CD4-positive, alpha-beta T cell (primary cell): ENCODE measurements at regions not wholly inside any gene's neighbourhood (a gene's known extent, or its start where the extent isn't known, plus 50 kb on each side); places are given as distances from the start of the nearest gene placed in this dataset.

Source experiments
- ATAC-seq: fragments of 200-7000 bp; cut with Tn5 transposase; one replicate; pipeline ENCODE4 v1.10.0; 2022; ENCODE audit warnings: mild to moderate bottlenecking; ENCODE audit not compliant: poor library complexity
- CTCF ChIA-PET: fragments of 350-600 bp; sonication (Branson Sonifier 250); formaldehyde crosslinking; loops from one replicate; lab custom pipeline; 2021; ENCODE audit warnings: antibody characterized with exemption, inconsistent platforms; lab: Charles Lee
- POLR2A ChIA-PET: fragments of 350-600 bp; sonication (Branson Sonifier 250); formaldehyde crosslinking; loops from one replicate; lab custom pipeline; 2021; ENCODE audit warnings: antibody characterized with exemption, inconsistent platforms; lab: Charles Lee
- DNase-seq, 14 experiments: peaks; one replicate each; pipeline ENCODE4 v3.0.0-alpha.2; 2013 to 2020; ENCODE audit warnings: mixed read lengths in 2 of 14
- H3K27ac ChIP-seq, 2 donors: one replicate each; pipeline versions ENCODE4 v1.5.1 to v1.7.0; 2013; ENCODE audit warnings: low read length in 2 of 2, low read depth in 1 of 2, mild to moderate bottlenecking in 1 of 2
- H3K27me3 ChIP-seq, 2 experiments: 1 replicate in 1 of 2; 2 replicates in 1 of 2; pipeline versions ENCODE4 v1.6.1 to v1.7.0; 2013; ENCODE audit warnings: low read length in 2 of 2, control low read depth in 1 of 2, mild to moderate bottlenecking in 1 of 2, moderate library complexity in 1 of 2; ENCODE audit not compliant: insufficient read depth in 2 of 2, control insufficient read depth in 1 of 2
- H3K36me3 ChIP-seq: one replicate; pipeline ENCODE4 v1.6.1; 2013; ENCODE audit warnings: low read length, control low read depth; ENCODE audit not compliant: insufficient read depth
- H3K4me1 ChIP-seq: one replicate; pipeline ENCODE4 v1.6.1; 2013; ENCODE audit warnings: low read length, control low read depth; ENCODE audit not compliant: insufficient read depth
- H3K4me3 ChIP-seq: one replicate; pipeline ENCODE4 v1.5.1; 2013; ENCODE audit warnings: mild to moderate bottlenecking, low read length, moderate library complexity
- H3K9me3 ChIP-seq, 2 experiments: 1 replicate in 1 of 2; 2 replicates in 1 of 2; pipeline versions ENCODE4 v1.6.1 to v1.7.0; 2013; ENCODE audit warnings: low read length in 2 of 2, mild to moderate bottlenecking in 2 of 2, control low read depth in 1 of 2, moderate library complexity in 1 of 2; ENCODE audit not compliant: control insufficient read depth in 1 of 2, insufficient read depth in 1 of 2
- H3K27ac Mint-ChIP-seq: one replicate; pipeline ENCODE4 v1.8.0; 2020; ENCODE audit warnings: mixed read lengths
- H3K27me3 Mint-ChIP-seq: one replicate; pipeline ENCODE4 v1.8.0; 2021; ENCODE audit warnings: mixed read lengths
- H3K36me3 Mint-ChIP-seq: one replicate; pipeline ENCODE4 v1.8.0; 2021; ENCODE audit warnings: low read depth, mixed read lengths
- H3K4me1 Mint-ChIP-seq: one replicate; pipeline ENCODE4 v1.8.0; 2021; ENCODE audit warnings: low read depth, mixed read lengths
- H3K4me3 Mint-ChIP-seq: one replicate; pipeline ENCODE4 v1.8.0; 2020; ENCODE audit warnings: mild to moderate bottlenecking, mixed read lengths
- H3K9me3 Mint-ChIP-seq: one replicate; pipeline ENCODE4 v1.8.0; 2020; ENCODE audit warnings: mixed read lengths
- CTCF ChIP-seq: fragments of 200-600 bp; IDR thresholded peaks from one replicate; pipeline ENCODE4 v1.8.0; 2022; ENCODE audit warnings: antibody characterized with exemption, mild to moderate bottlenecking
- intact Hi-C, 2 experiments: fragments of 100-400 bp; cut with DNase I in 1 of 2; cut with micrococcal nuclease in 1 of 2; formaldehyde crosslinking; loops; one replicate each; pipeline versions ENCODE4 v1.15.1 to v1.9.0; 2023 to 2025; cut with DNase I, micrococcal nuclease

- Histone ChIP-seq H3K4me1 (no peaks in the 10 kb centered on the region), H3K36me3 (no peaks in the 10 kb centered on the region), H3K4me3 (no peak overlapping the region), H3K9me3 (peaks cover 0 to 3% of the 10 kb centered on the region in 2 experiments), H3K27me3 (no peaks in the 10 kb centered on the region), H3K27ac (no peak overlapping the region)
- TF ChIP-seq CTCF: no peak
- H3K4me3 Mint-ChIP-seq: no peak overlapping the region
- H3K36me3 Mint-ChIP-seq: no peaks in the 10 kb centered on the region
- intact Hi-C loops: no loop called here
- peaks cover 5% of the 10 kb centered on the region for H3K27me3 Mint-ChIP-seq
- no peak overlapping the region for H3K27ac Mint-ChIP-seq
- CTCF ChIA-PET: no interaction called here
- DNase-seq: no peak
- ATAC-seq: no peak
- no peaks in the 10 kb centered on the region for H3K9me3 Mint-ChIP-seq
- H3K4me1 Mint-ChIP-seq: no peaks in the 10 kb centered on the region
- POLR2A ChIA-PET: no interaction called here
These were observed 187.5 kb upstream of the ANK2 start for GRCh38 chr4:112861691-112862674.

- Mint-ChIP-seq H3K4me3 (no peak overlapping the region), H3K27ac (no peak overlapping the region), H3K27me3 (no peaks in the 10 kb centered on the region), H3K9me3 (no peaks in the 10 kb centered on the region), H3K4me1 (no peaks in the 10 kb centered on the region), H3K36me3 (no peaks in the 10 kb centered on the region)
- no peak for TF ChIP-seq CTCF
- ATAC-seq (no peak), DNase-seq (no peak)
- Histone ChIP-seq H3K4me3 (no peak overlapping the region), H3K27ac (no peak overlapping the region), H3K27me3 (no peaks in the 10 kb centered on the region), H3K9me3 (peaks cover 0 to 3% of the 10 kb centered on the region in 2 experiments), H3K36me3 (no peaks in the 10 kb centered on the region), H3K4me1 (no peaks in the 10 kb centered on the region)
- ChIA-PET CTCF (no interaction called here), POLR2A (no interaction called here)
- intact Hi-C loops: no loop called here
These were observed 184.0 kb upstream of the ANK2 start for GRCh38 chr4:112865443-112865842.

- Mint-ChIP-seq H3K27ac (no peak overlapping the region), H3K4me3 (no peak overlapping the region), H3K9me3 (no peaks in the 10 kb centered on the region), H3K36me3 (no peaks in the 10 kb centered on the region), H3K4me1 (no peaks in the 10 kb centered on the region), H3K27me3 (peaks cover 9% of the 10 kb centered on the region)
- Histone ChIP-seq H3K36me3 (no peaks in the 10 kb centered on the region), H3K4me1 (no peaks in the 10 kb centered on the region), H3K27me3 (no peaks in the 10 kb centered on the region), H3K27ac (no peak overlapping the region), H3K4me3 (no peak overlapping the region), H3K9me3 (no peaks in the 10 kb centered on the region)
- ATAC-seq (no peak), DNase-seq (no peak)
- ChIA-PET POLR2A (no interaction called here), CTCF (interaction anchor here (0.7 kb wide), 1 partner anchor 8 kb away, joined by 4 read pairs; no protein-coding TSS in a partner anchor)
- intact Hi-C loops: no loop called here
- no peak for TF ChIP-seq CTCF
These were observed 173.1 kb upstream of the ANK2 start for GRCh38 chr4:112876316-112876715.
